H1 (cell line): ENCODE measurements at regions not wholly inside any gene's neighbourhood (a gene's known extent, or its start where the extent isn't known, plus 50 kb on each side); places are given as distances from the start of the nearest gene placed in this dataset.

Source experiments
- CTCF ChIA-PET: fragments of 300-600 bp; sonication (Branson Sonifier 250); formaldehyde crosslinking; loops from one replicate; lab custom pipeline; 2021; ENCODE audit not compliant: partially characterized antibody; lab: Charles Lee
- POLR2A ChIA-PET: fragments of 300-600 bp; sonication (Branson Sonifier 250); formaldehyde crosslinking; loops from one replicate; lab custom pipeline; 2021; ENCODE audit warnings: inconsistent platforms; ENCODE audit not compliant: partially characterized antibody; lab: Charles Lee
- DNase-seq, 2 experiments: peaks; one replicate each; pipeline versions ENCODE4 v3.0.0 to v3.0.0-alpha.2; 2010 to 2022; ENCODE audit warnings: low spot score in 2 of 2, low read depth in 1 of 2, mixed read lengths in 1 of 2
- FAIRE-seq: peaks from 2 replicates; lab custom pipeline; 2011; peaks lifted over from hg19 to GRCh38; lab: Jason Lieb, UNC
- H2AFZ ChIP-seq: 2 replicates; pipeline ENCODE4 v1.8.1; 2012; ENCODE audit warnings: low read length, inconsistent platforms
- H2AK5ac ChIP-seq: 2 replicates; pipeline ENCODE4 v1.6.1; 2013; ENCODE audit warnings: low read depth, low read length
- H2BK120ac ChIP-seq: replicated peaks from 2 replicates; pipeline ENCODE3; 2013; ENCODE audit warnings: low read depth, low read length, inconsistent platforms
- H2BK12ac ChIP-seq: 2 replicates; pipeline ENCODE4 v1.6.1; 2013; ENCODE audit warnings: low read depth, low read length
- H2BK15ac ChIP-seq: 2 replicates; pipeline ENCODE4 v1.6.1; 2013; ENCODE audit warnings: low read length
- H2BK20ac ChIP-seq: 2 replicates; pipeline ENCODE4 v1.6.1; 2013; ENCODE audit warnings: low read length
- H2BK5ac ChIP-seq: 2 replicates; pipeline ENCODE4 v1.6.1; 2013; ENCODE audit warnings: low read depth, low read length
- H3K14ac ChIP-seq: 2 replicates; pipeline ENCODE4 v1.6.1; 2013; ENCODE audit warnings: inconsistent platforms; ENCODE audit not compliant: insufficient read length
- H3K18ac ChIP-seq: 2 replicates; pipeline ENCODE4 v1.6.1; 2013; ENCODE audit warnings: low read length; ENCODE audit errors: extremely low read depth
- H3K23ac ChIP-seq: 2 replicates; pipeline ENCODE4 v1.6.1; 2013; ENCODE audit warnings: inconsistent platforms; ENCODE audit not compliant: insufficient read length
- H3K23me2 ChIP-seq: 2 replicates; pipeline ENCODE4 v1.6.1; 2013; ENCODE audit warnings: low read depth, low read length
- H3K27ac ChIP-seq: 2 replicates; pipeline ENCODE4 v1.6.1; 2011; ENCODE audit warnings: low read depth, low read length, inconsistent platforms
- H3K27me3 ChIP-seq, 4 experiments: replicated peaks in 1 of 4; 1 replicate in 1 of 4; 2 replicates in 3 of 4; pipeline versions ENCODE4 v1.6.1 to v1.8.1; 2011 to 2013; ENCODE audit warnings: low read length in 3 of 4, mild to moderate bottlenecking in 3 of 4, inconsistent platforms in 2 of 4, mixed read lengths in 2 of 4, moderate library complexity in 1 of 4; ENCODE audit not compliant: control insufficient read depth in 3 of 4, insufficient read depth in 3 of 4; ENCODE audit errors: extremely low read depth in 1 of 4
- H3K36me3 ChIP-seq, 4 experiments: 2 replicates each; pipeline versions ENCODE4 v1.6.1 to v1.8.1; 2011 to 2013; ENCODE audit warnings: mild to moderate bottlenecking in 4 of 4, low read length in 3 of 4, moderate library complexity in 2 of 4, control low read depth in 1 of 4, inconsistent platforms in 1 of 4; ENCODE audit not compliant: insufficient read depth in 4 of 4, control insufficient read depth in 2 of 4
- H3K4ac ChIP-seq: replicated peaks from 2 replicates; pipeline ENCODE3; 2013; ENCODE audit warnings: low read length, low read depth, mixed read lengths, inconsistent platforms; ENCODE audit not compliant: insufficient read length
- H3K4me1 ChIP-seq, 4 experiments: replicated peaks in 1 of 4; 1 replicate in 1 of 4; 2 replicates in 3 of 4; pipeline versions ENCODE4 v1.6.1 to v1.8.1; 2011 to 2013; ENCODE audit warnings: low read length in 3 of 4, inconsistent platforms in 2 of 4, mixed read lengths in 1 of 4; ENCODE audit not compliant: insufficient read depth in 4 of 4, control insufficient read depth in 3 of 4
- H3K4me2 ChIP-seq, 2 experiments: 2 replicates each; pipeline versions ENCODE4 v1.6.1 to v1.8.1; 2011 to 2013; ENCODE audit warnings: low read depth in 2 of 2, low read length in 2 of 2, control low read depth in 1 of 2, inconsistent platforms in 1 of 2, mild to moderate bottlenecking in 1 of 2; ENCODE audit not compliant: insufficient read depth in 1 of 2
- H3K4me3 ChIP-seq, 4 experiments: fragments of 200-600, 300-600 bp in 1 of 4; sonication (generic), shearing (Covaris generic), sonication (Bioruptor Twin) in 1 of 4; 2 replicates each; pipeline versions ENCODE4 v1.5.1 to v1.8.1; 2011 to 2016; ENCODE audit warnings: low read length in 4 of 4, low read depth in 3 of 4, control low read depth in 2 of 4, inconsistent platforms in 2 of 4, mild to moderate bottlenecking in 2 of 4, mixed read lengths in 1 of 4, moderate library complexity in 1 of 4; ENCODE audit not compliant: insufficient read depth in 2 of 4; ENCODE audit errors: extremely low read depth in 1 of 4
- H3K56ac ChIP-seq: replicated peaks from 2 replicates; pipeline ENCODE3; 2013; ENCODE audit warnings: low read depth, mild to moderate bottlenecking, mixed read lengths, low read length, inconsistent platforms; ENCODE audit not compliant: insufficient read length
- H3K79me1 ChIP-seq: 2 replicates; pipeline ENCODE4 v1.6.1; 2013; ENCODE audit warnings: low read depth, low read length, control low read depth
- H3K79me2 ChIP-seq, 2 experiments: 2 replicates each; pipeline versions ENCODE4 v1.6.1 to v1.8.1; 2012 to 2013; ENCODE audit warnings: low read length in 2 of 2, mild to moderate bottlenecking in 2 of 2, inconsistent platforms in 1 of 2; ENCODE audit not compliant: insufficient read depth in 2 of 2, control insufficient read depth in 1 of 2
- H3K9ac ChIP-seq, 4 experiments: replicated peaks in 1 of 4; 1 replicate in 1 of 4; 2 replicates in 3 of 4; pipeline versions ENCODE4 v1.6.1 to v1.8.1; 2011 to 2013; ENCODE audit warnings: low read depth in 3 of 4, low read length in 3 of 4, control low read depth in 2 of 4, mild to moderate bottlenecking in 2 of 4, moderate library complexity in 2 of 4, inconsistent platforms in 1 of 4; ENCODE audit errors: extremely low read depth in 1 of 4
- H3K9me3 ChIP-seq, 2 experiments: 2 replicates each; pipeline versions ENCODE4 v1.6.1 to v1.8.1; 2012 to 2013; ENCODE audit warnings: mild to moderate bottlenecking in 2 of 2, moderate library complexity in 2 of 2, control low read depth in 1 of 2, inconsistent platforms in 1 of 2, low read depth in 1 of 2, low read length in 1 of 2, mixed read lengths in 1 of 2; ENCODE audit not compliant: insufficient read depth in 2 of 2
- H4K20me1 ChIP-seq, 2 experiments: replicated peaks in 1 of 2; 2 replicates each; pipeline versions ENCODE3 to v1.8.1; 2011 to 2013; ENCODE audit warnings: inconsistent platforms in 2 of 2, low read length in 2 of 2, mild to moderate bottlenecking in 1 of 2; ENCODE audit not compliant: insufficient read depth in 2 of 2, control insufficient read depth in 1 of 2
- H4K5ac ChIP-seq: 2 replicates; pipeline ENCODE4 v1.6.1; 2013; ENCODE audit warnings: low read length, low read depth, mixed read lengths, inconsistent platforms; ENCODE audit not compliant: insufficient read length
- H4K8ac ChIP-seq: 2 replicates; pipeline ENCODE4 v1.8.0; 2013; ENCODE audit warnings: mild to moderate bottlenecking, moderate library complexity, low read length, inconsistent platforms; ENCODE audit not compliant: insufficient read depth; ENCODE audit errors: extremely low read depth
- H4K91ac ChIP-seq: replicated peaks from 2 replicates; pipeline ENCODE3; 2013; ENCODE audit warnings: low read length, mixed read lengths, inconsistent platforms; ENCODE audit not compliant: insufficient read length
- ASH2L ChIP-seq: fragments of 200-600, 300-600 bp; sonication (generic); IDR thresholded peaks from one replicate; pipeline ENCODE4 v1.7.1; 2017; ENCODE audit warnings: low read length
- CEBPB ChIP-seq: IDR thresholded peaks from 2 replicates; pipeline ENCODE4 v1.6.1; 2012; ENCODE audit warnings: low read depth, low read length
- CHD1 ChIP-seq: IDR thresholded peaks from 2 replicates; pipeline ENCODE4 v1.6.1; 2012; ENCODE audit warnings: low read depth, low read length, improper control_type of control experiment
- GABPA ChIP-seq: IDR thresholded peaks from 2 replicates; pipeline ENCODE4 v1.6.1; 2011; ENCODE audit warnings: mild to moderate bottlenecking, low read length, moderate library complexity, borderline replicate concordance; ENCODE audit not compliant: insufficient read depth
- KDM1A ChIP-seq: fragments of 200-600, 300-600 bp; sonication (generic); IDR thresholded peaks from 2 replicates; pipeline ENCODE4 v1.7.1; 2016; ENCODE audit warnings: mild to moderate bottlenecking, low read length, borderline replicate concordance
- NANOG ChIP-seq: IDR thresholded peaks from 2 replicates; pipeline ENCODE4 v1.6.1; 2011; ENCODE audit warnings: low read length, low read depth, mild to moderate bottlenecking, inconsistent platforms; ENCODE audit not compliant: insufficient read depth, poor library complexity, severe bottlenecking
- RXRA ChIP-seq: IDR thresholded peaks from 2 replicates; pipeline ENCODE4 v1.6.1; 2011; ENCODE audit warnings: low read depth, mild to moderate bottlenecking, low read length, moderate library complexity; ENCODE audit not compliant: insufficient read depth
- SAP30 ChIP-seq: fragments of 300-600 bp; sonication (generic); IDR thresholded peaks from 2 replicates; pipeline ENCODE4 v1.7.1; 2012; ENCODE audit warnings: low read length, moderate library complexity, mild to moderate bottlenecking, inconsistent platforms; ENCODE audit not compliant: insufficient read depth, insufficient replicate concordance
- SIN3A ChIP-seq, 2 experiments: IDR thresholded peaks in 1 of 2; conservative IDR thresholded peaks in 1 of 2; 2 replicates each; pipeline ENCODE4 v1.6.1; 2011 to 2012; ENCODE audit warnings: low read length in 2 of 2, improper control_type of control experiment in 1 of 2, low read depth in 1 of 2, mild to moderate bottlenecking in 1 of 2
- SIRT6 ChIP-seq: IDR thresholded peaks from one replicate; pipeline ENCODE4 v1.7.1; 2012; ENCODE audit warnings: low read length, inconsistent platforms
- SP4 ChIP-seq: IDR thresholded peaks from 2 replicates; pipeline ENCODE4 v1.6.1; 2012; ENCODE audit warnings: low read length, inconsistent platforms
- TBP ChIP-seq: IDR thresholded peaks from 2 replicates; pipeline ENCODE4 v1.6.1; 2011; ENCODE audit warnings: low read depth, low read length, improper control_type of control experiment
- TCF12 ChIP-seq: IDR thresholded peaks from 2 replicates; pipeline ENCODE4 v1.6.1; 2011; ENCODE audit warnings: low read depth, mild to moderate bottlenecking, low read length
- WGBS, 2 experiments: shearing (Covaris generic) in 1 of 2; methylation state at CpG; one replicate each; pipeline versions ENCODE4 v1.1.6 to v1.1.7; 2013 to 2015; ENCODE audit warnings: low lambda C conversion rate in 2 of 2, mixed read lengths in 2 of 2, inconsistent platforms in 1 of 2, low coverage in 1 of 2, missing lambda C conversion rate in 1 of 2; ENCODE audit not compliant: insufficient replicate concordance in 2 of 2, insufficient coverage in 1 of 2, insufficient read length in 1 of 2; ENCODE audit errors: extremely low coverage in 1 of 2, missing lambda C conversion rate in 1 of 2; 5-methylcytosine and 5-hydroxymethylcytosine counted together

- no peak overlapping the region for H3K4ac ChIP-seq
- H4K91ac ChIP-seq: no peak overlapping the region
- no peak overlapping the region for H3K56ac ChIP-seq
- no peak overlapping the region for H3K4me3 ChIP-seq
- DNase-seq: no peak
- H3K4me2 ChIP-seq: no peak overlapping the region
- H3K23me2 ChIP-seq: no peaks in the 10 kb centered on the region
- peaks cover 0 to under 1% (median 0%) of the 10 kb centered on the region in 4 experiments; a peak in 1 of 7 replicates for H3K4me1 ChIP-seq
- no peaks in the 10 kb centered on the region for H3K27me3 ChIP-seq
- H2AK5ac ChIP-seq: no peak overlapping the region
- H3K79me1 ChIP-seq: no peaks in the 10 kb centered on the region
- ChIA-PET CTCF (no interaction called here), POLR2A (no interaction called here)
- H3K27ac ChIP-seq: no peak overlapping the region
- H3K9ac ChIP-seq: no peak overlapping the region
- TF ChIP-seq CHD1 (no peak), TCF12 (no peak), SP4 (no peak), NANOG (no peak), KDM1A (no peak), TBP (no peak), GABPA (no peak), RXRA (no peak), SAP30 (no peak), SIN3A (conservative IDR thresholded peaks at IDR 0.05 in 1 of 2, IDR thresholded peaks at IDR 0.05 in 1 of 2; ENCODE audit: low read depth in 1 of 2, low read length in 2 of 2) (no peak), SIRT6 (no peak), CEBPB (no peak), ASH2L (no peak)
- no peak overlapping the region for H4K8ac ChIP-seq
- WGBS, 2 experiments: 87% methylated on average over 4 of the region's 4 CpGs; no CpG with 5 or more reads in 1 of the 2 experiments
- no peak overlapping the region for H2BK12ac ChIP-seq
- FAIRE-seq: no peak
- no peaks in the 10 kb centered on the region for H3K36me3 ChIP-seq
- no peak overlapping the region for H3K18ac ChIP-seq
- no peaks in the 10 kb centered on the region for H4K20me1 ChIP-seq
- no peak overlapping the region for H2BK20ac ChIP-seq
- no peak overlapping the region for H2BK120ac ChIP-seq
- H2BK15ac ChIP-seq: no peak overlapping the region
- H4K5ac ChIP-seq: no peak overlapping the region
- no peak overlapping the region for H2BK5ac ChIP-seq
- H2AFZ ChIP-seq: no peak overlapping the region
- H3K14ac ChIP-seq: no peak overlapping the region
- no peaks in the 10 kb centered on the region for H3K79me2 ChIP-seq
- no peaks in the 10 kb centered on the region for H3K9me3 ChIP-seq
- no peak overlapping the region for H3K23ac ChIP-seq
Measured at GRCh38 chr1:163571950-163572349, 250.2 kb downstream of the NUF2 start.
